Loucy (cell line): ENCODE measurements at regions not wholly inside any gene's neighbourhood (a gene's known extent, or its start where the extent isn't known, plus 50 kb on each side); places are given as distances from the start of the nearest gene placed in this dataset.

ENCODE experiments used
- H2AFZ ChIP-seq: fragments of 200-600 bp; sonication (generic); 2 replicates; pipeline ENCODE4 v1.6.0; 2016; ENCODE audit warnings: antibody characterized with exemption, mild to moderate bottlenecking, low read length, moderate library complexity
- H3F3A ChIP-seq: fragments of 200-600 bp; 2 replicates; pipeline ENCODE4 v1.6.0; 2016; ENCODE audit warnings: antibody characterized with exemption, low read depth, mild to moderate bottlenecking
- H3K27me3 ChIP-seq: fragments of 200-600 bp; sonication (generic); 2 replicates; pipeline ENCODE4 v1.6.1; 2014; ENCODE audit warnings: low read length, mild to moderate bottlenecking; ENCODE audit not compliant: insufficient read depth, poor library complexity, severe bottlenecking
- H3K36me3 ChIP-seq: fragments of 200-600 bp; sonication (generic); 2 replicates; pipeline ENCODE4 v1.6.1; 2016; ENCODE audit warnings: low read length; ENCODE audit not compliant: insufficient read depth
- H3K4me1 ChIP-seq: fragments of 200-600 bp; sonication (generic); 2 replicates; pipeline ENCODE4 v1.5.1; 2014; ENCODE audit warnings: low read length, mild to moderate bottlenecking; ENCODE audit not compliant: insufficient read depth, poor library complexity, severe bottlenecking
- H3K4me2 ChIP-seq: fragments of 200-600 bp; sonication (generic); 2 replicates; pipeline ENCODE4 v1.6.0; 2014; ENCODE audit warnings: antibody characterized with exemption, low read length, low read depth, mild to moderate bottlenecking; ENCODE audit not compliant: poor library complexity, severe bottlenecking
- H3K4me3 ChIP-seq: fragments of 200-600 bp; sonication (generic); 2 replicates; pipeline ENCODE4 v1.5.1; 2014; ENCODE audit warnings: low read length, mild to moderate bottlenecking, mixed read lengths; ENCODE audit not compliant: poor library complexity, severe bottlenecking
- H3K79me2 ChIP-seq: fragments of 200-600 bp; sonication (generic); 2 replicates; pipeline ENCODE4 v1.6.1; 2014; ENCODE audit warnings: low read length; ENCODE audit not compliant: insufficient read depth
- H3K9ac ChIP-seq: fragments of 200-600 bp; sonication (generic); 2 replicates; pipeline ENCODE4 v1.6.0; 2014; ENCODE audit warnings: mild to moderate bottlenecking, low read depth, low read length, moderate library complexity; ENCODE audit not compliant: poor library complexity, severe bottlenecking
- H3K9me2 ChIP-seq: fragments of 200-600 bp; sonication (generic); replicated peaks from 2 replicates; pipeline ENCODE4 v1.6.1; 2016; ENCODE audit warnings: low read depth, low read length, mixed read lengths
- H3K9me3 ChIP-seq: fragments of 200-600 bp; sonication (generic); 2 replicates; pipeline ENCODE4 v1.6.1; 2014; ENCODE audit warnings: mild to moderate bottlenecking, antibody characterized with exemption, low read length, low read depth; ENCODE audit not compliant: insufficient read depth
- H4K20me1 ChIP-seq: fragments of 200-600 bp; sonication (generic); 2 replicates; pipeline ENCODE4 v1.6.0; 2014; ENCODE audit warnings: antibody characterized with exemption, low read length, mild to moderate bottlenecking; ENCODE audit not compliant: insufficient read depth, poor library complexity, severe bottlenecking
- CTCF ChIP-seq: fragments of 200-600 bp; sonication (generic); conservative IDR thresholded peaks from 2 replicates; pipeline ENCODE4 v1.5.1; 2014; ENCODE audit warnings: mild to moderate bottlenecking, antibody characterized with exemption, low read length
- EZH2phosphoT487 ChIP-seq: fragments of 200-600 bp; IDR thresholded peaks from 2 replicates; pipeline ENCODE4 v1.6.1; 2018; ENCODE audit warnings: antibody characterized with exemption, mild to moderate bottlenecking, moderate library complexity, borderline replicate concordance

- Histone ChIP-seq H2AFZ (no peak overlapping the region), H3K36me3 (no peaks in the 10 kb centered on the region), H3K9me3 (no peaks in the 10 kb centered on the region), H3K27me3 (no peaks in the 10 kb centered on the region), H3F3A (no peaks in the 10 kb centered on the region), H3K4me3 (no peak overlapping the region), H3K9me2 (no peaks in the 10 kb centered on the region), H3K9ac (no peak overlapping the region), H3K4me2 (no peak overlapping the region), H3K79me2 (no peaks in the 10 kb centered on the region), H3K4me1 (no peaks in the 10 kb centered on the region), H4K20me1 (no peaks in the 10 kb centered on the region)
- TF ChIP-seq EZH2phosphoT487 (no peak), CTCF (no peak)
Observed at GRCh38 chr3:159455741-159456181, 532.9 kb upstream of the IL12A start.

GRCh38 chr3:159458010-159458409, 530.6 kb upstream of the IL12A start:
- Histone ChIP-seq H3K36me3 (no peaks in the 10 kb centered on the region), H3K9me3 (no peaks in the 10 kb centered on the region), H3F3A (no peaks in the 10 kb centered on the region), H3K4me1 (no peaks in the 10 kb centered on the region), H3K4me2 (no peak overlapping the region), H3K9ac (no peak overlapping the region), H3K9me2 (no peaks in the 10 kb centered on the region), H3K4me3 (no peak overlapping the region), H3K27me3 (no peaks in the 10 kb centered on the region), H3K79me2 (no peaks in the 10 kb centered on the region), H4K20me1 (no peaks in the 10 kb centered on the region), H2AFZ (no peak overlapping the region)
- TF ChIP-seq EZH2phosphoT487 (no peak), CTCF (no peak)

GRCh38 chr3:159458982-159459381, 529.7 kb upstream of the IL12A start:
- TF ChIP-seq EZH2phosphoT487 (no peak), CTCF (no peak)
- Histone ChIP-seq H3K9ac (no peak overlapping the region), H3F3A (no peaks in the 10 kb centered on the region), H3K4me1 (no peaks in the 10 kb centered on the region), H3K27me3 (no peaks in the 10 kb centered on the region), H4K20me1 (no peaks in the 10 kb centered on the region), H2AFZ (no peak overlapping the region), H3K9me3 (no peaks in the 10 kb centered on the region), H3K9me2 (no peaks in the 10 kb centered on the region), H3K79me2 (no peaks in the 10 kb centered on the region), H3K4me2 (no peak overlapping the region), H3K4me3 (no peak overlapping the region), H3K36me3 (no peaks in the 10 kb centered on the region)
